ENCODE measurements at regions not wholly inside any gene's neighbourhood (a gene's known extent, or its start where the extent isn't known, plus 50 kb on each side); places are given as distances from the start of the nearest gene placed in this dataset.

- DNase-seq (no peak), ATAC-seq (no peak)
- Mint-ChIP-seq H3K4me3 (no peak overlapping the region), H3K27me3 (no peaks in the 10 kb centered on the region), H3K9me3 (peaks cover 0 to 5% (median 0%) of the 10 kb centered on the region in 11 donors), H3K4me1 (no peaks in the 10 kb centered on the region), H3K27ac (no peak overlapping the region), H3K36me3 (no peaks in the 10 kb centered on the region)
- Histone ChIP-seq H3K36me3 (ENCODE audit: control insufficient read depth in 2 of 3, insufficient read depth in 3 of 3, low read length in 3 of 3) (no peaks in the 10 kb centered on the region), H3K27ac (ENCODE audit: low read depth, low read length) (no peak overlapping the region), H3K4me3 (ENCODE audit: low read length) (no peak overlapping the region), H3K27me3 (ENCODE audit: control insufficient read depth in 2 of 2, insufficient read depth in 2 of 2, low read length in 2 of 2) (no peaks in the 10 kb centered on the region), H3K4me1 (ENCODE audit: control insufficient read depth in 2 of 2, insufficient read depth in 2 of 2, low read length in 2 of 2) (no peaks in the 10 kb centered on the region), H3K9me3 (ENCODE audit: control insufficient read depth in 2 of 3, low read length in 3 of 3) (no peaks in the 10 kb centered on the region)
- ChIA-PET POLR2A (no interaction called here), CTCF (no interaction called here)
- intact Hi-C loops (cut with micrococcal nuclease), result no loop called here
These were observed 411.6 kb upstream of the MAGEB18 start for GRCh38 chrX:25726539-25726938.

DNA sequence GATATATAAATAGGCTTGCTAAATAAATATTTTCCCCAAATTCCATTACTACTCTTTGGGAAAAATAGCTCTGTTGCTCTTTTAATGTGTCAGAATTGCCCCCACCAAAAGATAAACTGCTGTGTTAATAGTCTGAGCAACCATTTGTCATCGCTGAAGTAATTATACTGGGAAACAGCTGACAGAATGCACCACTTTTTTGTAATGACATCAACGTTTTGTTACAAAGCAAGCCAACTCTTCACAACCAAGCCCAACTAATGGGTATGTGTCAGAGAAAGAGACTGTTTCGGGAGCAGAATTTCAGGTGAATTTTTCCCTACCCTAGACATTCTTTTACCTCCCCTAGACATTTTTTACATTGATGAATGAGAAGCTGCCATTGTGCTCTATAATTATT, 405.0 kb upstream of the MAGEB18 start:
- Histone ChIP-seq H3K27ac (ENCODE audit: low read depth, low read length) (no peak overlapping the region), H3K9me3 (ENCODE audit: control insufficient read depth in 2 of 3, low read length in 3 of 3) (no peaks in the 10 kb centered on the region), H3K27me3 (ENCODE audit: control insufficient read depth in 2 of 2, insufficient read depth in 2 of 2, low read length in 2 of 2) (no peaks in the 10 kb centered on the region), H3K36me3 (ENCODE audit: control insufficient read depth in 2 of 3, insufficient read depth in 3 of 3, low read length in 3 of 3) (no peaks in the 10 kb centered on the region), H3K4me1 (ENCODE audit: control insufficient read depth in 2 of 2, insufficient read depth in 2 of 2, low read length in 2 of 2) (no peaks in the 10 kb centered on the region), H3K4me3 (ENCODE audit: low read length) (no peak overlapping the region)
- Mint-ChIP-seq H3K36me3 (no peaks in the 10 kb centered on the region), H3K27me3 (no peaks in the 10 kb centered on the region), H3K27ac (no peak overlapping the region), H3K9me3 (peaks cover 0 to 4% (median 0%) of the 10 kb centered on the region in 11 donors), H3K4me3 (no peak overlapping the region), H3K4me1 (no peaks in the 10 kb centered on the region)
- no peak for DNase-seq
- intact Hi-C loops (cut with micrococcal nuclease), result no loop called here
- no peak for ATAC-seq
- CTCF ChIA-PET, result no interaction called here
- POLR2A ChIA-PET, result no interaction called here

- no peaks in the 10 kb centered on the region for H3K4me1 Mint-ChIP-seq
- H3K36me3 Mint-ChIP-seq, result no peaks in the 10 kb centered on the region
- intact Hi-C loops (cut with micrococcal nuclease), result no loop called here
- H3K27ac ChIP-seq (ENCODE audit: low read depth, low read length), result no peak overlapping the region
- no peak overlapping the region for H3K4me3 Mint-ChIP-seq
- H3K9me3 ChIP-seq (ENCODE audit: control insufficient read depth in 2 of 3, low read length in 3 of 3), result no peaks in the 10 kb centered on the region
- H3K27ac Mint-ChIP-seq, result no peak overlapping the region
- H3K27me3 ChIP-seq (ENCODE audit: control insufficient read depth in 2 of 2, insufficient read depth in 2 of 2, low read length in 2 of 2), result no peaks in the 10 kb centered on the region
- H3K36me3 ChIP-seq (ENCODE audit: control insufficient read depth in 2 of 3, insufficient read depth in 3 of 3, low read length in 3 of 3), result no peaks in the 10 kb centered on the region
- H3K4me3 ChIP-seq (ENCODE audit: low read length), result no peak overlapping the region
- H3K4me1 ChIP-seq (ENCODE audit: control insufficient read depth in 2 of 2, insufficient read depth in 2 of 2, low read length in 2 of 2), result no peaks in the 10 kb centered on the region
- ChIA-PET CTCF (no interaction called here), POLR2A (no interaction called here)
- no peaks in the 10 kb centered on the region for H3K9me3 Mint-ChIP-seq
- H3K27me3 Mint-ChIP-seq, result no peaks in the 10 kb centered on the region
- no peak for DNase-seq
- ATAC-seq, result no peak
These were observed 400.6 kb upstream of the MAGEB18 start for GRCh38 chrX:25737540-25737939.

GRCh38 chrX:25742334-25742733, 395.8 kb upstream of the MAGEB18 start:
- Mint-ChIP-seq H3K4me1 (no peaks in the 10 kb centered on the region), H3K27ac (no peak overlapping the region), H3K4me3 (no peak overlapping the region), H3K9me3 (peaks cover 0 to 2% (median 0%) of the 10 kb centered on the region in 11 donors), H3K27me3 (no peaks in the 10 kb centered on the region), H3K36me3 (no peaks in the 10 kb centered on the region)
- POLR2A ChIA-PET, result no interaction called here
- CTCF ChIA-PET, result no interaction called here
- Histone ChIP-seq H3K4me3 (ENCODE audit: low read length) (no peak overlapping the region), H3K27me3 (ENCODE audit: control insufficient read depth in 2 of 2, insufficient read depth in 2 of 2, low read length in 2 of 2) (no peaks in the 10 kb centered on the region), H3K9me3 (ENCODE audit: control insufficient read depth in 2 of 3, low read length in 3 of 3) (no peaks in the 10 kb centered on the region), H3K36me3 (ENCODE audit: control insufficient read depth in 2 of 3, insufficient read depth in 3 of 3, low read length in 3 of 3) (no peaks in the 10 kb centered on the region), H3K4me1 (ENCODE audit: control insufficient read depth in 2 of 2, insufficient read depth in 2 of 2, low read length in 2 of 2) (no peaks in the 10 kb centered on the region), H3K27ac (ENCODE audit: low read depth, low read length) (no peak overlapping the region)
- ATAC-seq (no peak), DNase-seq (no peak)
- intact Hi-C loops (cut with micrococcal nuclease), result no loop called here

GRCh38 chrX:25754399-25754798, 383.7 kb upstream of the MAGEB18 start:
- no peaks in the 10 kb centered on the region for H3K4me1 Mint-ChIP-seq
- CTCF ChIA-PET, result no interaction called here
- POLR2A ChIA-PET, result no interaction called here
- no peak overlapping the region for H3K4me3 Mint-ChIP-seq
- H3K27ac Mint-ChIP-seq, result no peak overlapping the region
- intact Hi-C loops (cut with micrococcal nuclease), result no loop called here
- ATAC-seq, result no peak
- H3K9me3 ChIP-seq (ENCODE audit: control insufficient read depth in 2 of 3, low read length in 3 of 3), result no peaks in the 10 kb centered on the region
- DNase-seq, result no peak
- no peak overlapping the region for H3K27ac ChIP-seq (ENCODE audit: low read depth, low read length)
- peaks cover 0 to 2% (median 0%) of the 10 kb centered on the region in 11 donors for H3K9me3 Mint-ChIP-seq
- H3K36me3 ChIP-seq (ENCODE audit: control insufficient read depth in 2 of 3, insufficient read depth in 3 of 3, low read length in 3 of 3), result no peaks in the 10 kb centered on the region
- H3K27me3 Mint-ChIP-seq, result no peaks in the 10 kb centered on the region
- no peaks in the 10 kb centered on the region for H3K36me3 Mint-ChIP-seq
- no peaks in the 10 kb centered on the region for H3K27me3 ChIP-seq (ENCODE audit: control insufficient read depth in 2 of 2, insufficient read depth in 2 of 2, low read length in 2 of 2)
- H3K4me1 ChIP-seq (ENCODE audit: control insufficient read depth in 2 of 2, insufficient read depth in 2 of 2, low read length in 2 of 2), result no peaks in the 10 kb centered on the region
- no peak overlapping the region for H3K4me3 ChIP-seq (ENCODE audit: low read length)

GRCh38 chrX:25755194-25755593, 382.9 kb upstream of the MAGEB18 start:
- H3K27me3 ChIP-seq (ENCODE audit: control insufficient read depth in 2 of 2, insufficient read depth in 2 of 2, low read length in 2 of 2), result no peaks in the 10 kb centered on the region
- H3K27me3 Mint-ChIP-seq, result no peaks in the 10 kb centered on the region
- intact Hi-C loops (cut with micrococcal nuclease), result no loop called here
- H3K4me3 Mint-ChIP-seq, result no peak overlapping the region
- H3K36me3 Mint-ChIP-seq, result no peaks in the 10 kb centered on the region
- H3K27ac Mint-ChIP-seq, result no peak overlapping the region
- ATAC-seq (no peak), DNase-seq (no peak)
- CTCF ChIA-PET, result no interaction called here
- H3K9me3 ChIP-seq (ENCODE audit: control insufficient read depth in 2 of 3, low read length in 3 of 3), result no peaks in the 10 kb centered on the region
- H3K4me3 ChIP-seq (ENCODE audit: low read length), result no peak overlapping the region
- no peaks in the 10 kb centered on the region for H3K4me1 ChIP-seq (ENCODE audit: control insufficient read depth in 2 of 2, insufficient read depth in 2 of 2, low read length in 2 of 2)
- H3K4me1 Mint-ChIP-seq, result no peaks in the 10 kb centered on the region
- peaks cover 0 to 2% (median 0%) of the 10 kb centered on the region in 11 donors for H3K9me3 Mint-ChIP-seq
- POLR2A ChIA-PET, result no interaction called here
- H3K36me3 ChIP-seq (ENCODE audit: control insufficient read depth in 2 of 3, insufficient read depth in 3 of 3, low read length in 3 of 3), result no peaks in the 10 kb centered on the region
- H3K27ac ChIP-seq (ENCODE audit: low read depth, low read length), result no peak overlapping the region

GRCh38 chrX:25762656-25763055, 375.5 kb upstream of the MAGEB18 start:
- no peaks in the 10 kb centered on the region for H3K27me3 ChIP-seq (ENCODE audit: control insufficient read depth in 2 of 2, insufficient read depth in 2 of 2, low read length in 2 of 2)
- no peaks in the 10 kb centered on the region for H3K36me3 ChIP-seq (ENCODE audit: control insufficient read depth in 2 of 3, insufficient read depth in 3 of 3, low read length in 3 of 3)

More at GRCh38 chrX:25762656-25763055, 375.5 kb upstream of the MAGEB18 start:
- H3K4me1 Mint-ChIP-seq, result no peaks in the 10 kb centered on the region
- H3K36me3 Mint-ChIP-seq, result no peaks in the 10 kb centered on the region
- Histone ChIP-seq H3K4me1 (ENCODE audit: control insufficient read depth in 2 of 2, insufficient read depth in 2 of 2, low read length in 2 of 2) (no peaks in the 10 kb centered on the region), H3K9me3 (ENCODE audit: control insufficient read depth in 2 of 3, low read length in 3 of 3) (no peaks in the 10 kb centered on the region), H3K4me3 (ENCODE audit: low read length) (no peak overlapping the region), H3K27ac (ENCODE audit: low read depth, low read length) (no peak overlapping the region)
- ChIA-PET POLR2A (no interaction called here), CTCF (no interaction called here)
- DNase-seq (no peak), ATAC-seq (no peak)
- H3K9me3 Mint-ChIP-seq, result peaks cover 0 to 5% (median 0%) of the 10 kb centered on the region in 11 donors
- H3K4me3 Mint-ChIP-seq, result no peak overlapping the region
- intact Hi-C loops (cut with micrococcal nuclease), result no loop called here
- H3K27ac Mint-ChIP-seq, result no peak overlapping the region
- no peaks in the 10 kb centered on the region for H3K27me3 Mint-ChIP-seq

Measured in naive thymus-derived CD4-positive, alpha-beta T cell (primary cell).